ENCODE measurements at regions not wholly inside any gene's neighbourhood (a gene's known extent, or its start where the extent isn't known, plus 50 kb on each side); places are given as distances from the start of the nearest gene placed in this dataset.

GRCh38 chr3:24624938-24625681 is 130.5 kb upstream of the THRB start:
- intact Hi-C loops (cut with DNase I), result no loop called here

DNA sequence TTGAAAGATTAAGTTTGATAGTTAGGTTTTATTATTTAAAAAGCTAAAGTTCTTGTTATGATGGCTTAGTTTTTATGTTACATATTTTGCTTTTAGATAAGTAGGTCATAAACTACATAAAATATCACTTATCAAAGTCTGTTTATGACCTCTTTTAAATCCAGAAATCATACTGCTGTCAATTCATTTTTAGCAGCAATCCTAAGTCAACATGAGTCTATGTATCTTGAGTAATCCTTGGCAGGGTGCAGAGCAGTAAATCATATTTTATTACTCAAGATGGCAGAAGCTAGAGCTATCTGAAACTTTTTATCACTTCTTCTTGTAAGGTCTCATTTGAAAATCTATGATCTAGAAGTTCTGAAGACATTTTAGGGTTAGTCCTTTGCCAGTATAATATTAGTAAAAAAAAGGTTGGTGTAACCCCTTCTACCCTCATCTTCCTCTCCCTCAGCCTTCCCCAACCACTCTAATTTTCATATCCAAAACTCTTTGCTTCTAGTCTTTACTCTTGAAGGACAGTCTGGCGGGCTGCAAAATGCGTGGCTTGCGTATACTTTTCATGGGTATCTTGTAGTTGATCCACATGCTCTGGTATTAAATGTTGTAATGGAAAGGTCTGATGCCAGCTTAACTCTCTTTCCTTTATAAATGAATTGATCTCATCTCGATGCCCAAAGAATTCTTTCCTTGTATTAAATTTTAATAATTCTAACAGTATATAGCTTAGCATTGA is 134.0 kb upstream of the THRB start:
- Histone ChIP-seq H3K9me3 (no peaks in the 10 kb centered on the region), H3K27me3 (no peaks in the 10 kb centered on the region), H3K36me3 (no peaks in the 10 kb centered on the region), H3K27ac (no peak overlapping the region), H3K4me1 (no peaks in the 10 kb centered on the region), H3K4me3 (no peak overlapping the region)
- 92% methylated on average over 4 of the region's 4 CpGs for WGBS (ENCODE audit: insufficient coverage, low coverage, low lambda C conversion rate, missing lambda C conversion rate)
- ATAC-seq (no peak), DNase-seq (no peak)
- intact Hi-C loops (cut with DNase I), result no loop called here
- TF ChIP-seq POLR2A (IDR thresholded peaks at IDR 0.05), result no peak
- TF ChIP-seq CTCF (IDR thresholded peaks at IDR 0.05), result no peak

More at GRCh38 chr3:24624938-24625681, 130.5 kb upstream of the THRB start:
- ATAC-seq (no peak), DNase-seq (no peak)
- 13% methylated on average over 1 of the region's 2 CpGs for WGBS (ENCODE audit: insufficient coverage, low coverage, low lambda C conversion rate, missing lambda C conversion rate)
- no peaks in the 10 kb centered on the region for H3K4me1 ChIP-seq
- H3K36me3 ChIP-seq, result no peaks in the 10 kb centered on the region
- TF ChIP-seq CTCF (IDR thresholded peaks at IDR 0.05), result no peak
- TF ChIP-seq POLR2A (IDR thresholded peaks at IDR 0.05), result no peak
- H3K9me3 ChIP-seq, result no peaks in the 10 kb centered on the region
- H3K27ac ChIP-seq, result no peak overlapping the region
- no peak overlapping the region for H3K4me3 ChIP-seq
- H3K27me3 ChIP-seq, result no peaks in the 10 kb centered on the region

DNA sequence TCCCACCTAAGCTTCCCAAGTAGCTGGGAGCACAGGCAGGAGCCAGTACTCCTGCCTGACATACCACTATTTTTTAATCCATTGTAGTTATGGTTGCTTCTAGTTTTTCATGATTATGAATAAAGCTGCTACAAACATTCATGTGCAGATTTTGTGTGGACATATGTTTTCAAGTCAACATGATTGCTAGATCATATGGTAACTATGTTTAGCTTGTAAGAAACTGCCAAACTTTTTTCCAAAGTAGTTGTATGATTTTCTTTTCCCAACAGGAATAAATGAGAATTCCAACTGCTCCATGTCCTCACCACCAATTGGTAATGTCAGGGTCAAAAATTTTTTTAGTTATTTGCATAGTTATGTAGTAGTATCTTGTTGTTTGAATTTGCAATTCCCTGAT is 136.8 kb upstream of the THRB start:
- H3K27me3 ChIP-seq, result no peaks in the 10 kb centered on the region
- intact Hi-C loops (cut with DNase I), result no loop called here
- DNase-seq (no peak), ATAC-seq (no peak)
- no peak for TF ChIP-seq CTCF (IDR thresholded peaks at IDR 0.05)
- TF ChIP-seq POLR2A (IDR thresholded peaks at IDR 0.05), result no peak
- H3K36me3 ChIP-seq, result no peaks in the 10 kb centered on the region
- no peaks in the 10 kb centered on the region for H3K4me1 ChIP-seq
- H3K27ac ChIP-seq, result no peak overlapping the region
- no peaks in the 10 kb centered on the region for H3K9me3 ChIP-seq
- H3K4me3 ChIP-seq, result no peak overlapping the region

- Histone ChIP-seq H3K4me1 (peaks cover 0 to 4% (median 0%) of the 10 kb centered on the region in 4 donors), H3K9me3 (no peaks in the 10 kb centered on the region), H3K36me3 (no peaks in the 10 kb centered on the region), H3K27me3 (no peaks in the 10 kb centered on the region), H3K27ac (no peak overlapping the region), H3K4me3 (no peak overlapping the region)
- 100% methylated on average over 1 of the region's 1 CpG for WGBS (ENCODE audit: insufficient coverage, low coverage, low lambda C conversion rate, missing lambda C conversion rate)
- intact Hi-C loops (cut with DNase I), result no loop called here
- no peak for DNase-seq
- TF ChIP-seq POLR2A (IDR thresholded peaks at IDR 0.05), result no peak
- TF ChIP-seq CTCF (IDR thresholded peaks at IDR 0.05), result no peak
- ATAC-seq, result no peak
These were observed 144.4 kb upstream of the THRB start for GRCh38 chr3:24639061-24639460.

Data from right lobe of liver (tissue), 6 donors.